DOHH2 (cell line): ENCODE measurements at regions not wholly inside any gene's neighbourhood (a gene's known extent, or its start where the extent isn't known, plus 50 kb on each side); places are given as distances from the start of the nearest gene placed in this dataset.

ENCODE experiments used
- H3F3A ChIP-seq: fragments of 200-600 bp; sonication (generic), shearing (Covaris generic); 2 replicates; pipeline ENCODE4 v1.6.0; 2016; ENCODE audit warnings: antibody characterized with exemption, mild to moderate bottlenecking; ENCODE audit not compliant: control insufficient read depth, insufficient read depth
- H3K27ac ChIP-seq: fragments of 200-600 bp; sonication (generic); 2 replicates; pipeline ENCODE4 v1.5.1; 2014; ENCODE audit warnings: low read depth, mild to moderate bottlenecking, low read length, moderate library complexity
- H3K27me3 ChIP-seq: fragments of 200-600 bp; sonication (generic); 2 replicates; pipeline ENCODE4 v1.6.1; 2014; ENCODE audit warnings: mild to moderate bottlenecking, low read length, mixed read lengths; ENCODE audit not compliant: control insufficient read depth
- H3K36me3 ChIP-seq: fragments of 200-600 bp; sonication (generic); 2 replicates; pipeline ENCODE4 v1.6.1; 2014; ENCODE audit warnings: mild to moderate bottlenecking, low read length, moderate library complexity, mixed read lengths; ENCODE audit not compliant: control insufficient read depth
- H3K4me1 ChIP-seq: fragments of 200-600 bp; sonication (generic); 2 replicates; pipeline ENCODE4 v1.6.1; 2014; ENCODE audit warnings: mild to moderate bottlenecking, low read length, mixed read lengths; ENCODE audit not compliant: control insufficient read depth
- H3K4me2 ChIP-seq: fragments of 200-600 bp; sonication (generic); 2 replicates; pipeline ENCODE4 v1.6.0; 2014; ENCODE audit warnings: mild to moderate bottlenecking, low read length, moderate library complexity
- H3K4me3 ChIP-seq: fragments of 200-600 bp; sonication (generic); 2 replicates; pipeline ENCODE4 v1.5.1; 2014; ENCODE audit warnings: mild to moderate bottlenecking, low read length, mixed read lengths
- H3K79me2 ChIP-seq: fragments of 200-600 bp; sonication (generic); 2 replicates; pipeline ENCODE4 v1.6.1; 2014; ENCODE audit warnings: mild to moderate bottlenecking, low read length, mixed read lengths; ENCODE audit not compliant: control insufficient read depth
- H3K9me2 ChIP-seq: fragments of 200-600 bp; sonication (generic); replicated peaks from 2 replicates; pipeline ENCODE4 v1.6.1; 2014; ENCODE audit warnings: mild to moderate bottlenecking, low read length, mixed read lengths; ENCODE audit not compliant: control insufficient read depth
- H3K9me3 ChIP-seq: fragments of 200-600 bp; sonication (generic); 2 replicates; pipeline ENCODE4 v1.6.1; 2014; ENCODE audit warnings: antibody characterized with exemption, low read length, mixed read lengths; ENCODE audit not compliant: control insufficient read depth, insufficient read depth
- H4K20me1 ChIP-seq: fragments of 200-600 bp; sonication (generic); 2 replicates; pipeline ENCODE4 v1.6.0; 2014; ENCODE audit warnings: low read depth, mild to moderate bottlenecking, antibody characterized with exemption, low read length, moderate library complexity; ENCODE audit not compliant: control insufficient read depth, insufficient read depth
- EZH2phosphoT487 ChIP-seq: fragments of 200-600 bp; sonication (generic); IDR thresholded peaks from 2 replicates; pipeline ENCODE4 v1.6.1; 2017; ENCODE audit warnings: borderline replicate concordance, mild to moderate bottlenecking, antibody characterized with exemption, low read length, moderate library complexity, mixed read lengths
- TF ChIP-seq, protein P1 (sequence below): fragments of 200-600 bp; sonication (generic); IDR thresholded peaks from one replicate; pipeline ENCODE4 v1.5.1; 2014; ENCODE audit warnings: antibody characterized with exemption, mild to moderate bottlenecking, low read depth, low read length; ENCODE audit not compliant: poor library complexity, severe bottlenecking

DNA sequence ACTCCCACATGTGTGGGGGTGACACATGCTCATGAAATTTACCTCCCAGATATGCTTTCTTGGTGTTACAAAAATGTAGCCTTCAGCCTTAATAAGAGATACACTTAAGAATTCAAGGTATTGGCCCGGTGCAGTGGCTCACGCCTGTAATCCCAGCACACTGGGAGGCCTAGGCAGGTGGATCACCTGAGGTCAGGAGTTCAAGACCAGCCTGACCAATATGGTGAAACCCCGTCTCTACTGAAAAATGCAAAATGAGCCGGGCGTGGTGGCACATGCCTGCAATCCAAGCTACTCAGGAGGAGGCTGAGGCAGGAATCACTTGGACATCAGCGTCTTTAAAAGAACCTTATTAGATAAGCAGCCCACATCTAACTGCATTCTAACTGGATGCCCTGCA, 614.3 kb upstream of the CDH4 start:
- H3F3A ChIP-seq = no peaks in the 10 kb centered on the region
- no peaks in the 10 kb centered on the region for H3K9me2 ChIP-seq
- H3K4me1 ChIP-seq = no peaks in the 10 kb centered on the region
- no peak overlapping the region for H3K4me3 ChIP-seq
- TF ChIP-seq, protein P1, sequence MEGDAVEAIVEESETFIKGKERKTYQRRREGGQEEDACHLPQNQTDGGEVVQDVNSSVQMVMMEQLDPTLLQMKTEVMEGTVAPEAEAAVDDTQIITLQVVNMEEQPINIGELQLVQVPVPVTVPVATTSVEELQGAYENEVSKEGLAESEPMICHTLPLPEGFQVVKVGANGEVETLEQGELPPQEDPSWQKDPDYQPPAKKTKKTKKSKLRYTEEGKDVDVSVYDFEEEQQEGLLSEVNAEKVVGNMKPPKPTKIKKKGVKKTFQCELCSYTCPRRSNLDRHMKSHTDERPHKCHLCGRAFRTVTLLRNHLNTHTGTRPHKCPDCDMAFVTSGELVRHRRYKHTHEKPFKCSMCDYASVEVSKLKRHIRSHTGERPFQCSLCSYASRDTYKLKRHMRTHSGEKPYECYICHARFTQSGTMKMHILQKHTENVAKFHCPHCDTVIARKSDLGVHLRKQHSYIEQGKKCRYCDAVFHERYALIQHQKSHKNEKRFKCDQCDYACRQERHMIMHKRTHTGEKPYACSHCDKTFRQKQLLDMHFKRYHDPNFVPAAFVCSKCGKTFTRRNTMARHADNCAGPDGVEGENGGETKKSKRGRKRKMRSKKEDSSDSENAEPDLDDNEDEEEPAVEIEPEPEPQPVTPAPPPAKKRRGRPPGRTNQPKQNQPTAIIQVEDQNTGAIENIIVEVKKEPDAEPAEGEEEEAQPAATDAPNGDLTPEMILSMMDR = no peak
- no peak for TF ChIP-seq EZH2phosphoT487
- no peaks in the 10 kb centered on the region; the same call in 1 of the 2 replicates for H3K9me3 ChIP-seq
- H3K27ac ChIP-seq = no peak overlapping the region
- no peak overlapping the region for H3K4me2 ChIP-seq
- no peaks in the 10 kb centered on the region for H3K27me3 ChIP-seq
- H3K36me3 ChIP-seq = no peaks in the 10 kb centered on the region
- H4K20me1 ChIP-seq = no peaks in the 10 kb centered on the region
- H3K79me2 ChIP-seq = no peaks in the 10 kb centered on the region

DNA sequence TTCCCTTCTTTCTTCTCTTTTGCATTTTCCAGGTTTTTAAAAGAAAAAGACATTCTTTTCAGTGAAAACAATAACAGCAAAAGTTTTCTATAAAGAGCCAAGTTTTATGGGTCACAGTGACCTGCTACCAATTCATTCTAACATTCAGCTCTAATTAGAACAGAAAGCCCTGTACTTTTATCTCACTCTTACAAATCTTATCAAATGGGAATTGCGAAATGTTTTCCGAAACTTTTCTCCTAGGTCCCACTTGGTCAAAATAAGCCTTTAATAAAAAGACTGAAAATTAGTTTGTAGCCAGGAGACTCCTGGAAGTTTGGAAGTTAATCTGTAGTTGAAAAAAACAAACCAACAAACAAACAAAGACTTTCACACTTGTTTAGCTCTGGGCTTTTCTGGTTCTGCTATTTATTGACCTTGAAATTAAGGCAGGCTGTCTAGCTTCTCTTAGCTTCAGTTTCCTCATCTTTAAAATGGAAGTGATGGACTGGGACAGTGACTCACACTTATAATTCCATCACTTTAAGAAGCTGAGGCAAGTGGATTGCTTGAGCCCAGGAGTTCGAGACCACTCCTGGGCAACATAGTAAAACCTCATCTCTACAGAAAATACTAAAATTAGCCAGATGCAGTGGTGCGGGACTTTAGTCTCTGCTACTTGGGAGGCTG, 613.5 kb upstream of the CDH4 start:
- Histone ChIP-seq H4K20me1 (no peaks in the 10 kb centered on the region), H3F3A (no peaks in the 10 kb centered on the region), H3K9me3 (peaks cover 3% of the 10 kb centered on the region; the same call in 1 of the 2 replicates), H3K27me3 (no peaks in the 10 kb centered on the region), H3K36me3 (no peaks in the 10 kb centered on the region), H3K79me2 (no peaks in the 10 kb centered on the region), H3K27ac (no peak overlapping the region), H3K4me3 (no peak overlapping the region), H3K4me1 (no peaks in the 10 kb centered on the region), H3K9me2 (no peaks in the 10 kb centered on the region), H3K4me2 (no peak overlapping the region)
- TF ChIP-seq, protein P1 = no peak
- no peak for TF ChIP-seq EZH2phosphoT487

DNA sequence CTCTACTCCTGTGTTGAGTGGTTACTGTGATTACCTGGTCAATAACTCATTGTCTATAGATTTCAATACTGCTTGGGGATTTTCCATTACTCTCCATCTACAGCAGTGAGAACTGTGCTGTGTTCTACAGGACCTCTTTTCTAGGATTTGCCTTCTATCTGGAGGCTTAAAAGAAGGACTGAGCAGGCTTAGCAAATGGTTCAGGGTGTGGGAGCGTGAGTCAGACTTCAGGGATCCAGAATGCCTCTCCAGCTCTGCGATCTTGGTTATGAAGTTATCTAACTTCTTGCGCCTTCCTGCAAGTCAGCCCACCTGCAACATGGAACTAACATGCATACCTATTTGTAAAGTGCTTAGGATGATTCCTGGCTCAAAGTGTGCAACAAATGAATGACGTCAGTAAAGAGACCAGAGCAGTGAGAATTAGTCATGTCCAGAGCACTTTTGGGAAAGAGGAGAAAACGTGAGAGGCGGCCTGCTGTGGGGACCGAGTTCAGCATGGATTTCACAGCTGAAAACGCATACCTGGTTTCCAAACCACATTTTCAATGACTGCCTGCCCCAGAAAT, 610.1 kb upstream of the CDH4 start:
- peaks cover 3% of the 10 kb centered on the region; the same call in 1 of the 2 replicates for H3K9me3 ChIP-seq
- no peaks in the 10 kb centered on the region for H4K20me1 ChIP-seq
- no peaks in the 10 kb centered on the region for H3K27me3 ChIP-seq
- no peak for TF ChIP-seq EZH2phosphoT487
- TF ChIP-seq, protein P1 = no peak
- H3K9me2 ChIP-seq = no peaks in the 10 kb centered on the region
- no peak overlapping the region for H3K27ac ChIP-seq
- no peak overlapping the region for H3K4me2 ChIP-seq
- no peaks in the 10 kb centered on the region for H3F3A ChIP-seq
- no peaks in the 10 kb centered on the region for H3K4me1 ChIP-seq
- H3K79me2 ChIP-seq = no peaks in the 10 kb centered on the region
- no peak overlapping the region for H3K4me3 ChIP-seq
- no peaks in the 10 kb centered on the region for H3K36me3 ChIP-seq
